Fibroblast of villous mesenchyme (primary cell): ENCODE measurements at regions not wholly inside any gene's neighbourhood (a gene's known extent, or its start where the extent isn't known, plus 50 kb on each side); places are given as distances from the start of the nearest gene placed in this dataset.

Source experiments
- DNase-seq: peaks from one replicate; pipeline ENCODE4 v3.0.0-alpha.2; 2010; ENCODE audit warnings: low read depth
- H3K4me3 ChIP-seq: 2 replicates; pipeline ENCODE4 v1.5.1; 2011; ENCODE audit warnings: low read depth, mild to moderate bottlenecking, low read length
- TF ChIP-seq, protein P1 (sequence below): IDR thresholded peaks from 2 replicates; pipeline ENCODE4 v1.5.1; 2012; ENCODE audit warnings: low read depth, mild to moderate bottlenecking, low read length; ENCODE audit not compliant: insufficient read depth

DNA sequence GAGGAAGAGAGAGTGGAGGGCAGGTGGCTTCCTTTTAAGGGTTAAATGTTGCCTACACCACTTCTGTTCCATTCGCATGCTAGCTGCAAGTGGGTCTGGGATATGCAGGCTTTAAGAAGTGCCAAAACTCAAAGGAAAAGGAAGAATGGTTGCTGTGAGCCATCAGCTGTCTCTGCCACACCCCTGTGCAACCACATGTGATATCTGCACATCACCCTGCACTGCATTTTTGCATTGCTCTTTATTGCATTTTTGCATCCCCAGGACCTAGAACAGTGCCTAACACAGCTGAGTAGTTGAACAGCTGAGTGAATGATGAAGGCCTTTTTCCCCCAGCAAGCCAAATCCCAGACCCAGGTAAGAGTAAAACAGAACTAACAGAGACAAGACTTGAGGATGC lies 136.1 kb downstream of the ZIC5 start:
- TF ChIP-seq, protein P1, sequence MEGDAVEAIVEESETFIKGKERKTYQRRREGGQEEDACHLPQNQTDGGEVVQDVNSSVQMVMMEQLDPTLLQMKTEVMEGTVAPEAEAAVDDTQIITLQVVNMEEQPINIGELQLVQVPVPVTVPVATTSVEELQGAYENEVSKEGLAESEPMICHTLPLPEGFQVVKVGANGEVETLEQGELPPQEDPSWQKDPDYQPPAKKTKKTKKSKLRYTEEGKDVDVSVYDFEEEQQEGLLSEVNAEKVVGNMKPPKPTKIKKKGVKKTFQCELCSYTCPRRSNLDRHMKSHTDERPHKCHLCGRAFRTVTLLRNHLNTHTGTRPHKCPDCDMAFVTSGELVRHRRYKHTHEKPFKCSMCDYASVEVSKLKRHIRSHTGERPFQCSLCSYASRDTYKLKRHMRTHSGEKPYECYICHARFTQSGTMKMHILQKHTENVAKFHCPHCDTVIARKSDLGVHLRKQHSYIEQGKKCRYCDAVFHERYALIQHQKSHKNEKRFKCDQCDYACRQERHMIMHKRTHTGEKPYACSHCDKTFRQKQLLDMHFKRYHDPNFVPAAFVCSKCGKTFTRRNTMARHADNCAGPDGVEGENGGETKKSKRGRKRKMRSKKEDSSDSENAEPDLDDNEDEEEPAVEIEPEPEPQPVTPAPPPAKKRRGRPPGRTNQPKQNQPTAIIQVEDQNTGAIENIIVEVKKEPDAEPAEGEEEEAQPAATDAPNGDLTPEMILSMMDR = no peak
- no peak for DNase-seq
- H3K4me3 ChIP-seq = no peak overlapping the region

DNA sequence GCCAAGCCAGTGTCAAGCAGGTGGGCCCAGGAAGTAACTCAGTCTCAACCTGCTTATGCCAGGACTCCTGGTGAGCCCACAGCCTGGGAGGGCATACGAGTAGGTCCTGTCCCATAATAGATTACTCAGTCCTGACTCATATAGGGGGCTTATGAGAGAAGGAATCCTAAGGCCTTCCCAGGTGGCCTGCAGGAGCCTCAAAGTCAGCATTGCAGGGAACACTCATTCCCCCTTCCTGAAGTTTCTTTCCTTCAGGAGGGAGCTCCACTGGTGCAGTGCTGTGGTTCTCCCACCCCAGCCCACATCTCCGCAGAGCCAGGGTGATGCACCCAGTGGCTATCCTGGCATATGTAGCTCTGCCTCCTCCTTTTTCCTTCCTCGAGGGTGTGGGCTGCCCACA lies 137.3 kb downstream of the ZIC5 start:
- TF ChIP-seq, protein P1 = no peak
- no peak for DNase-seq
- H3K4me3 ChIP-seq = no peak overlapping the region

DNA sequence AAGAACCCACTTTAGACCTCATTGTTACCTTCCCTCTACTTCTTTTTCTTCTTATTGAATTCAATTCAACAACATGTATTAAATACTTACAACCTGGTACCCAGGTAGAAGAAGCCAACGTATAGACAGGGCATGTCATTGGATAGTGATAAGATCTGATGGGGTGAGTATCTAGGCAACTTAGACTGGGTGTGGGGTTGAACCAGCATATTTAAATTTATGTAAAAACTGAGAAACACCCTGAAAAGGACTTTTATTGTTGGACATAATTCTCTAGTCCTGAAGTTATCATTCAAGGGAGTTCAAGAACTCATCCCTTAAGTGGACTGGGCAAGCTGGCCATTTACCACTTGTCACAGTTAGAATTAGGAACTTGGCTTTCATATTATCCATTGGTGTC lies 139.2 kb downstream of the ZIC5 start:
- no peak overlapping the region for H3K4me3 ChIP-seq
- TF ChIP-seq, protein P1 = no peak
- DNase-seq = no peak

DNA sequence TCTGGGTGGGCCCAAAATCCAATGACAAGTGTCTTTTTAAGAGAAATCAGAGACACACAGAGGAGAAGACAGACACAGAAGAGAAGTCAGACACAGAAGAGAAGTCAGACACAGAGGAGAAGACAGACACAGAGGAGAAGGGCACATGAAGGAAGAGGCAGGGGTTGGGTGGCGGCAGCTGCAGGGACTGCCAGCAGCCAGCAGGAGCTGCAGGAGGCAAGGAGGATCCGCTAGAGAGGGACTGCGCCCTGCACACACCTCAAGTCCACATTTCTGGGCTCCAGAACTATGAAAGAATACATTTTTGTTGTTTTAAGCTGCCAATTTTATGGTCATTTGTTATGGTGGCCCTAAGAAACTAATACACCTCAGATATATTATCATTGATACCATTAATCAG lies 140.6 kb downstream of the ZIC5 start:
- no peak overlapping the region for H3K4me3 ChIP-seq
- DNase-seq = no peak
- TF ChIP-seq, protein P1 = no peak

DNA sequence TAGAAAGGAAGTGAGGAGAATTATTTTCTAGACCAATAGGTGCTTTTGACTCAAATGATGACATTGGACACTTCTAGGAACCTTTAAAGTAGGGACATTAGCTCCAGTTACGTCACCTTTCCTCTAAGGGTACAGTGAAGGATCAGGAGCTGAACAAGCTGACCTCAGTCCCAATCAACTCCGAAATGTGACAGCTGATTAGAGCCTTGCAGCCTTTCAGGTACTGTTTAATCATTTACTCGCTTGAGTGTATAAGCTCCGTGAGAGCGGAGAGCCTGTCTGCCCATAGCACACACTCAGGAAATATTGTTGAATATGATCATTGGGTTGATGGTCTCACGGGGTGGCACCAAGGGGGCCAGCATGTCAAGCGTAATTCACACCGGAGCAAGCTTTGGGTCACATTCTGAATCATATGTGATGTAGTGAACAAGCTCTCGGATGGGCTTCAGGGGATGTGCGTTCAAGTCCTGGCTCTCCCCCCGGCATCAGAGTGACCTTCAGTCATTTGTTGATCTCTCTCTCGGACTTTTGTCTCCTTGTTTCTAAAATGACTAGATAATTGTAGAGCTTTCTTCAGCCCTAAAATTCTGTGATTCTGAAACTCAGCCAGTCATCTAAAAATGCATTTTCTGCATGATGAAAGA lies 141.9 kb downstream of the ZIC5 start:
- DNase-seq = no peak
- no peak overlapping the region for H3K4me3 ChIP-seq

DNA sequence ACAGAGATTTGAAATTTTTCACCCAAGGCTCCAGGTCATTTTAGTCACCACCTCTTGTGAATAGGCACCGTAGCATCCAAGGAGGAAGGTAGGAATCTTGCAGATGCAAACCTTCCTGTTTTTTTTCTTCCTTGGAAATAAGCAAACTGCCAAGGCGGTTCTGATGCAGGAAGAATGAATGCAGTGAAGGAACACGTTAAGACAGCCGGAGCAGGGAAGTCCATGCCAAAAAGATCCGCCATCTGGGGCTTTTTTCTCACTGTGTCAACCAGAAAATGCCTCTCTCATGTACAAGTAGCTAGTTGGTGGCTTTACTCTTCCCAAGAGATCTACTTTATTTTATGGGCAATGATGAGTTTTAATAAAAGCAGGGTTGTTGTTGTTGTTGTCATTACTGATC lies 142.4 kb downstream of the ZIC5 start:
- TF ChIP-seq, protein P1 = no peak
- no peak overlapping the region for H3K4me3 ChIP-seq
- no peak for DNase-seq

More for the DNA sequence above, 141.9 kb downstream of the ZIC5 start:
- TF ChIP-seq, protein P1 = no peak

DNA sequence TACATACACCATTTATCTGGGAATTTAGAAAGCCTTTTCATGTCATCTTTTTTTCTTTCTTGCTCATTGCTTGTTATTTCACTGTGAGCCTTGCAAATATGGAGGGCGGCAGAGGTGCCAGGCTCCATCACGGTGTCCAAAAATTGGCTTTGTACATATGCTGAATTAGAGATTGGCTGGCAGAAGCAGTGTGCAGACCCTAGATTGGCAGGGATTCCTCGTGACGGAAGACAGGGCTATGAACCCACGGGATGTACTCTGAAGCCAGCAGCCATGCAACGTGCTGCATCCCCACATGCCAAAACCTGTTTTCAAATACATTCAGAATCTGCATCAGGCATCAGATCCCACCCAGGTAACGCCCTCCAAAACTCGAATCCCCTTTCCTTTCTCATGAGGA lies 142.8 kb downstream of the ZIC5 start:
- H3K4me3 ChIP-seq = no peak overlapping the region
- DNase-seq = no peak
- TF ChIP-seq, protein P1 = no peak
